Fibroblast of pulmonary artery (primary cell): ENCODE measurements at regions not wholly inside any gene's neighbourhood (a gene's known extent, or its start where the extent isn't known, plus 50 kb on each side); places are given as distances from the start of the nearest gene placed in this dataset.

Source experiments
- DNase-seq: peaks from one replicate; pipeline ENCODE4 v3.0.0-alpha.2; 2010; ENCODE audit warnings: low read depth
- H3K4me3 ChIP-seq: replicated peaks from 2 replicates; pipeline ENCODE4 v1.5.1; 2011; ENCODE audit warnings: low read depth, mild to moderate bottlenecking, control low read depth, low read length, moderate library complexity
- CTCF ChIP-seq: IDR thresholded peaks from 2 replicates; pipeline ENCODE4 v1.5.1; 2011; ENCODE audit warnings: mild to moderate bottlenecking, control low read depth, low read length, inconsistent platforms; ENCODE audit errors: missing control alignments

DNA sequence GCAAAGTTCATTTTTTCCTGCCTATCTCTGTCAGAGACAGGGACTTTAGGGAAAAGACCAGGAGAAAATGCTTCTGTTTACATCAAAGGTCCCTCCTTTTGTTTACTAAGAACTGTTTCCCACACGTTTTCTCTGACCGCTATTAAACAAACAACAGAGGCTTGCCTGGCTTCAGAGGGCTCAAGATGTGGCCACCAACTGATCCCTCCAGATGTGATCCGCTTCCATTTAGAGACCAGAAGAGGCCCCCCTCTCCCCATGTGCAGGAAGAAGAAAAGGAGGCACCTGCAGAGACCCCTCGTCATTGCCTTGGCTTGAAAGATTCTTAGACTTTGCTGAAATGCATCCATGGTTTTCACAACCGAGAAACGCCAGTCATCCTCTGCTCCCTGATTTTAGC lies 217.9 kb upstream of the PWP1 start:
- no peak for DNase-seq
- no peak overlapping the region for H3K4me3 ChIP-seq
- TF ChIP-seq CTCF = no peak

DNA sequence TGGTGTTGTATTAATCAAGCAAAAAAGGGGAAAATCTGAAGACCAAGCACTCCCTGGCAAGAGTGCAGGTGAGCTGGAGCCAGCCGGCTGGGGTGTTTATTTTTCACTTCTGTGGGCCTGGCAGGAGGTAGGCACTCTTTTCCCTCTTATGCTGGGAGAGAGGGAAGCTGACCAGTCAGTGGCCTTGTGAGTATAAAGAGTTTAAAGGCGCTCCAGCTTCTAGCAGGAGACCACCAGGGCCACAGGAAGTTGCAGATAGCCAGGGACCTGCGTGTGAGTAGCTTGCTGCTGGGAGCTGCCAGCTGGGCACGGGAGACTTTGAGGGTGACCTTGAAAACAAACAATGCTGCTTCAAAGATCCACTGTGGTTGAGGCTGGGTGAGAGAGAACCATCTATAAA lies 217.4 kb upstream of the PWP1 start:
- no peak for DNase-seq
- TF ChIP-seq CTCF = no peak
- H3K4me3 ChIP-seq = no peak overlapping the region

GRCh38 chr12:107469011-107469410 lies 216.6 kb upstream of the PWP1 start:
- no peak for TF ChIP-seq CTCF
- H3K4me3 ChIP-seq = no peak overlapping the region
- no peak for DNase-seq

DNA sequence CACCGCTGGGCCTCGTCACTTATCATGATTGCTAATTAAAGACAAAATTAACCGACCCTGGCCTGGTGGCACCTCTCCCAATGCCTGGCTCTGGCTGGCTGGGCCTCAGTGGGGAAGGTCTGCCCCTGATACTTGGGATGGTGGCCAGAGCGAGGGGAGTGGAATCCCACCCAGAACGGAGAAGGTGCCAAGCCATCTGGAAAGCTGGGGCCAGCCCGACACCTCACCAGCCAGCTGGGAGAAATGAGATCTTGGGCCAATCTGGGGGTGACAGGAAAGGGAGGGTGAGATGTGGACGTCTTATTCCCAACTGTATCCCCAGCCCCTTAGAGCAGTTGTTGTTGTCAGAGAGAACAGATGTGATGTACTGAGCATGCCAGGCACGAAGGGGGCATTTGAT lies 215.0 kb upstream of the PWP1 start:
- no peak overlapping the region for H3K4me3 ChIP-seq
- no peak for DNase-seq
- no peak for TF ChIP-seq CTCF

- no peak for DNase-seq
- no peak for TF ChIP-seq CTCF
Measured at GRCh38 chr12:107472308-107472707, 213.3 kb upstream of the PWP1 start.

GRCh38 chr12:107474099-107474498 lies 211.5 kb upstream of the PWP1 start:
- H3K4me3 ChIP-seq = no peak overlapping the region
- TF ChIP-seq CTCF = no peak
- DNase-seq = no peak

More at GRCh38 chr12:107472308-107472707, 213.3 kb upstream of the PWP1 start:
- H3K4me3 ChIP-seq = no peak overlapping the region

GRCh38 chr12:107474639-107475539 lies 210.7 kb upstream of the PWP1 start:
- no peak for DNase-seq
- no peak for TF ChIP-seq CTCF
- no peak overlapping the region for H3K4me3 ChIP-seq
